ENCODE measurements at regions not wholly inside any gene's neighbourhood (a gene's known extent, or its start where the extent isn't known, plus 50 kb on each side); places are given as distances from the start of the nearest gene placed in this dataset.

- TF ChIP-seq CTCF (IDR thresholded peaks at IDR 0.05; ENCODE audit: insufficient read depth, low read length, poor library complexity, severe bottlenecking): no peak
- no peak for TF ChIP-seq EZH2phosphoT487 (conservative IDR thresholded peaks at IDR 0.05; ENCODE audit: low read length)
These were observed 433.1 kb upstream of the DMAC1 start for GRCh38 chr9:8232726-8233125.
